Effector memory CD8-positive, alpha-beta T cell (primary cell): ENCODE measurements at regions not wholly inside any gene's neighbourhood (a gene's known extent, or its start where the extent isn't known, plus 50 kb on each side); places are given as distances from the start of the nearest gene placed in this dataset.
"Not testable (repeated sequence)": the region's sequence is repeated elsewhere in the genome, so short reads cannot be mapped to it uniquely, and the experiment has no call there.

Experiments used
- ATAC-seq: fragments of 150-1000 bp; cut with Tn5 transposase; replicated peaks from 2 replicates; pipeline ENCODE4 v1.10.0; 2021; ENCODE audit warnings: mild to moderate bottlenecking, moderate library complexity
- DNase-seq, 3 experiments: peaks; one replicate each; pipeline ENCODE4 v3.0.0; 2021
- H3K27ac Mint-ChIP-seq, 2 donors: one replicate each; pipeline ENCODE4 v1.8.0; 2022; ENCODE audit warnings: mild to moderate bottlenecking in 2 of 2, mixed read lengths in 2 of 2, moderate library complexity in 2 of 2
- H3K27me3 Mint-ChIP-seq, 2 donors: one replicate each; pipeline ENCODE4 v1.8.0; 2022; ENCODE audit warnings: mixed read lengths in 2 of 2
- H3K36me3 Mint-ChIP-seq: one replicate; pipeline ENCODE4 v1.8.0; 2022; ENCODE audit warnings: mild to moderate bottlenecking, moderate library complexity, mixed read lengths; ENCODE audit not compliant: insufficient read depth
- H3K4me1 Mint-ChIP-seq, 2 donors: one replicate each; pipeline ENCODE4 v1.8.0; 2022; ENCODE audit warnings: low read depth in 2 of 2, mixed read lengths in 2 of 2
- H3K4me3 Mint-ChIP-seq, 2 donors: one replicate each; pipeline ENCODE4 v1.8.0; 2022; ENCODE audit warnings: mild to moderate bottlenecking in 2 of 2, mixed read lengths in 2 of 2, moderate library complexity in 2 of 2
- H3K9me3 Mint-ChIP-seq, 2 donors: one replicate each; pipeline ENCODE4 v1.8.0; 2022; ENCODE audit warnings: mixed read lengths in 2 of 2

- H3K27ac Mint-ChIP-seq, result no peak overlapping the region
- H3K36me3 Mint-ChIP-seq, result no peaks in the 10 kb centered on the region
- no peak for ATAC-seq
- no peak overlapping the region for H3K4me3 Mint-ChIP-seq
- no peaks in the 10 kb centered on the region for H3K9me3 Mint-ChIP-seq
- H3K27me3 Mint-ChIP-seq, result no peaks in the 10 kb centered on the region
- H3K4me1 Mint-ChIP-seq, result no peaks in the 10 kb centered on the region
- no peak for DNase-seq
Measured at GRCh38 chr14:51465486-51465885, 186.2 kb upstream of the FRMD6 start.

GRCh38 chr14:51467392-51467791 lies 184.3 kb upstream of the FRMD6 start:
- not testable (repeated sequence) for DNase-seq, H3K9me3 Mint-ChIP-seq, H3K4me3 Mint-ChIP-seq, ATAC-seq, H3K27ac Mint-ChIP-seq, H3K36me3 Mint-ChIP-seq, H3K4me1 Mint-ChIP-seq, H3K27me3 Mint-ChIP-seq

- Mint-ChIP-seq H3K36me3 (no peaks in the 10 kb centered on the region), H3K27me3 (peaks cover 9 to 10% of the 10 kb centered on the region in 2 donors), H3K27ac (no peak overlapping the region), H3K4me1 (no peaks in the 10 kb centered on the region), H3K9me3 (no peaks in the 10 kb centered on the region), H3K4me3 (no peak overlapping the region)
- no peak for ATAC-seq
- no peak for DNase-seq
Measured at GRCh38 chr14:51468523-51468922, 183.2 kb upstream of the FRMD6 start.

DNA sequence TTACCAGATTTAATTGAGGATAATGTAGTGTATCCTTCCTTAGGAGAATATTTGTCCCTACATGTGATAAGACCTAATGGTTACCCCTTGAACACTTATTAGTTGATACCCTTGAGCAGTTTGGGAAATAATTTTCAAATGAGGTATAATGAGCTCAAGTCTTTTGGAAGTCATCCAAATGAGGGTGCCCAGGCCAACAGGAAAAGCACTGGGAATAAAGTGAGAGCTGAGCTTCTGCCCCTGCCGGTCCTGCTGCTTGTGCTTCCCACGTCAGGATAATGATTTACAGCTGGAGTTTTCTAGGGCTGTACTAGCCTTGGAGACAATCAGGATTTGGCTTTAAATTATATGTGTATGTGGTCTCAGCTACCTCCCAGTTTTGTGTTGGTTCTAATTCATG lies 178.8 kb upstream of the FRMD6 start:
- DNase-seq (no peak), ATAC-seq (no peak)
- H3K4me1 Mint-ChIP-seq, result no peaks in the 10 kb centered on the region
- no peaks in the 10 kb centered on the region for H3K36me3 Mint-ChIP-seq
- H3K27ac Mint-ChIP-seq, result no peak overlapping the region
- peaks cover 22 to 37% of the 10 kb centered on the region in 2 donors for H3K27me3 Mint-ChIP-seq
- no peak overlapping the region for H3K4me3 Mint-ChIP-seq
- H3K9me3 Mint-ChIP-seq, result no peaks in the 10 kb centered on the region

DNA sequence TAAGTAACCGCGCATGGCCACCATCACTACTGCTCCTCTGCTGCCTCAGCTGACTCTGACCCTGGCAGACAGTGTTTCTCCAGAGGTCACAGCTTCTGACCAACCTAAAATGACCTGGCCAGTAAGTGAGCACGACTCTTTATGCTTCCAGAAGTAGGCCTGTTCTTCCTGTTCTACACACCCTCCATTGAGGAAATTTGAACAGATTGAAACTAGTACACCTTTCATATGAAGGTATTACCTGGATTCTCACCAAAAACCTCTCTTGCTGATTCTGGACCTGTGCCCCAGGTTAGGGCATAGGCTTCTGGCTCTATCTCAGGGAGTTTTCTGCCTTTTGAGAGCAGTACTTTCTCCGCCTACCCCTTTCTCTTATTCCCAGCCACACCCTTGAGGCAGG lies 178.4 kb upstream of the FRMD6 start:
- Mint-ChIP-seq H3K27ac (no peak overlapping the region), H3K27me3 (peaks cover 22 to 37% of the 10 kb centered on the region in 2 donors), H3K36me3 (no peaks in the 10 kb centered on the region), H3K4me3 (no peak overlapping the region), H3K9me3 (no peaks in the 10 kb centered on the region), H3K4me1 (no peaks in the 10 kb centered on the region)
- ATAC-seq (no peak), DNase-seq (no peak)

- Mint-ChIP-seq H3K27ac (no peak overlapping the region), H3K4me3 (no peak overlapping the region), H3K27me3 (peaks cover 22 to 37% of the 10 kb centered on the region in 2 donors), H3K4me1 (no peaks in the 10 kb centered on the region), H3K9me3 (no peaks in the 10 kb centered on the region), H3K36me3 (no peaks in the 10 kb centered on the region)
- no peak for ATAC-seq
- DNase-seq, result no peak
Measured at GRCh38 chr14:51473808-51474565, 177.7 kb upstream of the FRMD6 start.

DNA sequence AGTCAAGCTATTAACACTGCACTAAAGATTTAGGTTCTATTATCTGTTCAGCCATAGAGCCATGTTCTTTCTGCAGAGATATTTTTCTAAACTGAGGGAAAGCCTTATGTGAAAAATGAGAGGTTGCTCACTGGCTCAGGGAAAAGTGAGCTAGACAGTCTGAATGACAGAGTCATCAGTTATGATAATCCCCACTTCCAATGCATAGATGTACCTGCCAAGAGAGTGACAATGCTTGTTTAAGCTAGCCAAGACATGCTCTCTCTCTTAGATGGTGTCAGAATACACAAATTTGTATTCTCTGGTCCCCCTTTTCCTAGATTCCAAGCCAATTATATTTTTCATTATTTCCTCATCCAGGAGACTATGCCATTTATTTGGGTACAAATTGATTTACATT lies 176.9 kb upstream of the FRMD6 start:
- no peaks in the 10 kb centered on the region for H3K9me3 Mint-ChIP-seq
- H3K27ac Mint-ChIP-seq, result no peak overlapping the region
- ATAC-seq (no peak), DNase-seq (no peak)
- H3K4me1 Mint-ChIP-seq, result no peaks in the 10 kb centered on the region
- peaks cover 22 to 37% of the 10 kb centered on the region in 2 donors for H3K27me3 Mint-ChIP-seq
- no peaks in the 10 kb centered on the region for H3K36me3 Mint-ChIP-seq
- no peak overlapping the region for H3K4me3 Mint-ChIP-seq

GRCh38 chr14:51478175-51478621 lies 173.5 kb upstream of the FRMD6 start:
- Mint-ChIP-seq H3K36me3 (no peaks in the 10 kb centered on the region), H3K27ac (no peak overlapping the region), H3K4me3 (no peak overlapping the region), H3K9me3 (no peaks in the 10 kb centered on the region), H3K4me1 (no peaks in the 10 kb centered on the region), H3K27me3 (peaks cover 16 to 31% of the 10 kb centered on the region in 2 donors)
- ATAC-seq (no peak), DNase-seq (no peak)

GRCh38 chr14:51479584-51480325 lies 172.0 kb upstream of the FRMD6 start:
- Mint-ChIP-seq H3K27ac (no peak overlapping the region), H3K4me3 (no peak overlapping the region), H3K9me3 (no peaks in the 10 kb centered on the region), H3K27me3 (peaks cover under 1 to 15% of the 10 kb centered on the region in 2 donors), H3K4me1 (no peaks in the 10 kb centered on the region), H3K36me3 (no peaks in the 10 kb centered on the region)
- DNase-seq, result no peak
- no peak for ATAC-seq

GRCh38 chr14:51481643-51482042 lies 170.1 kb upstream of the FRMD6 start:
- ATAC-seq (no peak), DNase-seq (no peak)
- no peak overlapping the region for H3K4me3 Mint-ChIP-seq
- no peaks in the 10 kb centered on the region for H3K4me1 Mint-ChIP-seq
- H3K27ac Mint-ChIP-seq, result no peak overlapping the region
- H3K36me3 Mint-ChIP-seq, result no peaks in the 10 kb centered on the region
- H3K27me3 Mint-ChIP-seq, result peaks cover 0 to 5% of the 10 kb centered on the region in 2 donors
- no peaks in the 10 kb centered on the region for H3K9me3 Mint-ChIP-seq

GRCh38 chr14:51482102-51482501 lies 169.6 kb upstream of the FRMD6 start:
- Mint-ChIP-seq H3K4me1 (no peaks in the 10 kb centered on the region), H3K27ac (no peak overlapping the region), H3K36me3 (no peaks in the 10 kb centered on the region), H3K27me3 (peaks cover 0 to under 1% of the 10 kb centered on the region in 2 donors), H3K4me3 (no peak overlapping the region), H3K9me3 (no peaks in the 10 kb centered on the region)
- ATAC-seq (no peak), DNase-seq (no peak)

DNA sequence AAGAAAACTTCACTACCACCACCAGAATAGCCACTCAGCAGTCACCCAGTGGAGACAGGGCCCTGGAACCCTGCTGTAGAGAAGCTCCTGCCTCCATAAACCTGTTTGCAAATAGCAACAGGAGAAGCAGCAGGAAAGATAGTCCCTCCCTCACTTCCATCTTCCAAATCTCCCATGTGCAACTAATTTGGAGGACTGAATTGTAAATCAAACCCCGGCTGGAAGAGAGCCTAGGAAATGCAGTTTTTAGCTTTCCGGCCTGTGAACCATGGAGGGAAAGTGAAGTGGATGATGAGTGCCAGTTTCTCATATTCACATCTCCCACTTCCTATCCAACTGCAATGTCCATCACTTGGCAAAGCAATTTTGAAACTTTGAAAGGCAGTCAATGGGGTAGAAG lies 167.2 kb upstream of the FRMD6 start:
- Mint-ChIP-seq H3K4me3 (no peak overlapping the region), H3K4me1 (no peaks in the 10 kb centered on the region), H3K9me3 (no peaks in the 10 kb centered on the region), H3K27ac (no peak overlapping the region), H3K36me3 (no peaks in the 10 kb centered on the region), H3K27me3 (peaks cover under 1 to 15% of the 10 kb centered on the region in 2 donors)
- ATAC-seq, result no peak
- DNase-seq, result no peak

DNA sequence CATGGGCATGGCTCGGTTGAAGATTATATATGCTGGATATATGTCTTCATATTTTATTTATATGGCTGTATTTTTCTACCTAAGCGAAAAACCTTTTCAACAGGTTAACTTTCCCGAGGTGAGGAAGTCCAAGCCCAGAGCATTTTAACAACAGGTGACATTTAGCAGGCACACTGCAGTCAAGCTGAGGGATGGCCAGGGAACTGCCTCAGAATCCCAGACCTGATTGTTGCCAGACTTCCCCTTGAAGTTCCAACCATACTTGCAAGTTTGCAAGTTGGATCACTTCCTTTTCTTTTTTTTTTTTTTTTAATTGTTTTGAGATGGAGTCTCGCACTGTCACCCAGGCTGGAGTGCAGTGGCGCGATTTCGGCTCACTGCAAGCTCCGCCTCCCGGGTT lies 166.0 kb upstream of the FRMD6 start:
- no peaks in the 10 kb centered on the region for H3K9me3 Mint-ChIP-seq
- no peak overlapping the region for H3K4me3 Mint-ChIP-seq
- no peak for ATAC-seq
- peaks cover 10 to 26% of the 10 kb centered on the region in 2 donors for H3K27me3 Mint-ChIP-seq
- DNase-seq, result no peak
- H3K27ac Mint-ChIP-seq, result no peak overlapping the region
- no peaks in the 10 kb centered on the region for H3K36me3 Mint-ChIP-seq
- no peaks in the 10 kb centered on the region for H3K4me1 Mint-ChIP-seq

- DNase-seq (no peak), ATAC-seq (no peak)
- Mint-ChIP-seq H3K4me3 (no peak overlapping the region), H3K9me3 (no peaks in the 10 kb centered on the region), H3K27ac (no peak overlapping the region), H3K4me1 (no peaks in the 10 kb centered on the region), H3K27me3 (peaks cover 24 to 42% of the 10 kb centered on the region in 2 donors), H3K36me3 (no peaks in the 10 kb centered on the region)
Measured at GRCh38 chr14:51487848-51488247, 163.9 kb upstream of the FRMD6 start.
